GM21619 (cell line): ENCODE measurements at regions not wholly inside any gene's neighbourhood (a gene's known extent, or its start where the extent isn't known, plus 50 kb on each side); places are given as distances from the start of the nearest gene placed in this dataset.
A peak's percentile ranks its signal among the peaks of the same experiment; 100 is the strongest.

Source experiments
- ATAC-seq: cut with Tn5 transposase; IDR thresholded peaks from one replicate; pipeline ENCODE4 v1.9.1; 2021; ENCODE audit not compliant: unreplicated experiment

GRCh38 chr5:56522169-56522568, 289.0 kb upstream of the ANKRD55 start:
- ATAC-seq: no peak

DNA sequence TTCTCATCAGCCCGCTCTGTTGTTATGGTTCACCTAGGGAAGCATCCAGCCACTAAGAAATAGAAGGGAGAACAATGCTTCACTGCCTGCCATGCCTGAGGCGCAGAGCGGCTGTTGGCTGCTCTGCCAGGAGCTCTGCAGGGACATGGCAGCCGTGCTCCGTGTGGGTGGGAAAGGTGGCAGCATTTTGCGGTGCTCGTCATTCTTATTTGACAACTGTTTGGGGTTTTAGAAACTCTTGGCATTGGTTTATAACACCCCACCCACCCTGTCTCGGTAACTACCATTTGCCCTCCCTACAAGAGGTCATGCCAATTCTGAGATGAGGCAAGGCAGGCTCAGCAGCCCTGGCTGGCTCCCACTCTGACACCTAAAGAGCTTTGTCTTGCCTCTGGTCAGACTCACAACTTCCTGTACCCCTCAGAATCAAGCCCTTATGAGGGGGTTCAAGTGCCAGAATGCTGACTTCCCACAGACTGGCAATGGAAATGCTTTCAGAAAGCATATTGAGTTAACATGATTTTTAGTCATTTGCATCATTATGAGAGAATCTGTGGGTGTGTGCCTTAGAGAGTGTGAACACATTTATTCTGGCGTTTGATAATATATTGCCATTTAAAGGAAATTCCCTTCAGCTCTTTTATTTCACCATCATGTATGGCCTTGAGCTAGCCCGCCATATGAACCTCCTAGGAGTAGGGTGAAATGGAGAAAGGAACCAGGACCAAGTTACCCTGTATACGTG, 288.0 kb upstream of the ANKRD55 start:
- no peak for ATAC-seq

GRCh38 chr5:56518820-56519219, 285.7 kb upstream of the ANKRD55 start:
- ATAC-seq: no peak

GRCh38 chr5:56517011-56517416, 283.9 kb upstream of the ANKRD55 start:
- ATAC-seq: no peak

GRCh38 chr5:56516441-56516840, 283.3 kb upstream of the ANKRD55 start:
- no peak for ATAC-seq

DNA sequence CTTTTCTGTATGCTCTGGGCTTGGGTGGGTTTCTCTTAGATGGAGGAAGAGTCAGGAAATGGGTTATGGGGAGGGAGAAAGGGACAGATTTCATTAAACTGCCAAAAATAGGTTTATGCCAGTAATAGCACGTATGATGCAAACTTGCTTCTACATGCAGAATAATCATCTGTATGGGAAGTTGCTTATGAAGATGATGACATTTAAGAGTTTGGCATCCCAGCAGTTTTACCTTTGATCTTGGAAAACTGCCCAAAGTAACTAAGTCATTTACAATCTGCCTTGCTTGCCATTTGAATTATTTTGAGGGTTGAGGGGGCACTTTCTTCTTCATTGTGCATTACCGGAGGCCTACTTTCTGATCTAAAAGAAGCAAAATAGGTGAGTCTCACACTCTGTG, 282.9 kb upstream of the ANKRD55 start:
- ATAC-seq: no peak

GRCh38 chr5:56515011-56515410, 281.9 kb upstream of the ANKRD55 start:
- no peak for ATAC-seq

GRCh38 chr5:56514245-56514644, 281.1 kb upstream of the ANKRD55 start:
- ATAC-seq: no peak

- no peak for ATAC-seq
Observed at GRCh38 chr5:56513141-56513540, 280.0 kb upstream of the ANKRD55 start.

GRCh38 chr5:56512313-56512996, 279.3 kb upstream of the ANKRD55 start:
- ATAC-seq: no peak

- ATAC-seq: no peak
Observed at GRCh38 chr5:56511326-56511841, 278.3 kb upstream of the ANKRD55 start.

DNA sequence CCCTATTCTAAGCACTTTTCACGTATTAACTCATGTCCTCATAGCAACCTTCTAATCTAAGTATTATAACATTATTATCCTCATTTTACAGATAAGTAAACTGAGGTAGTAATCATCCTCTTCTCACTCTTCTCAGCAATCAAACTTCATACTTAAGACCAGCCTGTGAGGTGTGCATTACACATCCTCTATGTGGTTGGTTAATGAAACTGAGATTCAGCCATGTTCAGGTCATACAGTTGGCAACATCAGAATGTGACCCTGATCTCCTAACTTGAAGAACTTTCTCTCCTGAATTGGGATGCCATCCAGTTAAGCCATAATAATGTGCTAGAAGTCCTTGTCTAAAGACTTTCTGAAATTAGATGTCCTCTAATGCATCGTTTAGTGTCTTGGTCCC, 275.1 kb upstream of the ANKRD55 start:
- no peak for ATAC-seq

- ATAC-seq: no peak
Observed at GRCh38 chr5:56507351-56507930, 274.3 kb upstream of the ANKRD55 start.

DNA sequence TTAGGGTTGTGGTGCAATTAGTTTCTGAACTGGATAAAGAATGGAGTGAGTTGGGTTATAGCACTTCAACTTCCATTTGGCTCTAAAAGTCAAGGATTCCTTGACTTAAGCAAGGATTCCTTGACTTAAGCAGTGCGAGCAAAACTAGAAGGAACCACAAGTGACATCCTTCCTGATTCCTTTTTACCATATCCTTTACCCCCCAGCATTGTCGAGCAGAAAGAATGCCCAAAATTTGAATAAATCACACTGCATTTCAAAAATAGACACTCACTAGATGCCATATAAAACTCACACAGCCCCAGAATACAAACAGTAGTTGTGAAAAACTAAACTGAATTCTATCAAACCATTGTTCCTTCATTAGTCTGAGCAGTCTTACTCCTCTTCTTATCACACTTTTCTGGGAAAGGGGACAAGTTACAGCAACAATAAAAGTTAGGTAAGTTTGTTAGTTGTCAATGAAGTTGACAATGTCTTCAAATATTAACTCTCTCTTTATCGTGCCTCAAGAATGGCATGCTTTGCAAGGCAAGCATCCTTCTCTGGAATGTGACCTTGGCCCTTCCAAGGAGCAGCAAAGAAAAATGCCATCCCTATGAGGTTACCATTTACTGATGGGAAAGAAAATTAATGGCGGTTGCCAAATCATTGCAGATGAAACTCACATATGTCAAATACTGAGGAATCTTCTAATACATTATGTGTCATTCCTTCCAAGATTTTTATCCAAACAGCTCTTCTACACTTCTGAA, 273.3 kb upstream of the ANKRD55 start:
- ATAC-seq: no peak

GRCh38 chr5:56503929-56504328, 270.8 kb upstream of the ANKRD55 start:
- ATAC-seq: no peak

DNA sequence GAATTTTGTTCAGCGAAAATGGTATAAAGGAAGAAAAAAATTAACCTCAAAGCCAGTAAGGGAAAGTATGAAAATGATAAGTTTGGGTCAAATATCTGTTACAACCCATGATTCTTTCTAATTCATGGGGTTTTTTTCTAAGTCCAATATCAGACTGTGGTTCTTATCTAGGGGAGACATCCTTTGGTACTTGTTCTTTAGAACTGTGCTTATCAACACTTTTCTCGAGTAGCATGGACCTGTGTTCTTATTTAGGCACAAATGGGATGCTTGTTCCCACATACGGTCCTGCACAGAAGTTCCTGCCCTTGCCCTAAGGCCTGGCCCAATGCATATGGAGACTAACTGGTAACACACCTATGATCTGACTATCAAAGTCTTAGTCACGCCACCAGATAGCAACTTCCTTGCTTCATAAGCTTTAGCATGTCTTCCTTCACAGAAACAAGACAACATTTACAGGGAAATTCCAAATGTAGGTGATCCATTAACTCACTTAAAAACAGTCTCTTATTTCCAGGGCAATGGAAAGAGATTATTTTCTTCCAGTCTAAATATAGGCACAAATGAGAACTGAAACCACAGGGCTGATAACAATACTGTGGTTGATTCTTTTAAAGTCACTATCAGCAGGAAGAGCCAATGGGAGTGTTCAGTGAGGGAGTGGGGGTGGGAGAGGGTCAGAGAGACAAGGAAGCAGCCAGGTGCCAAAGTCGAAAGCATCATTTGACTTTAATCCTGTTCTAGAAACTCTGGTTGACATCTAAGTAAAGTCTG, 268.8 kb upstream of the ANKRD55 start:
- peak; percentile 44 for ATAC-seq

GRCh38 chr5:56499901-56500300, 266.8 kb upstream of the ANKRD55 start:
- ATAC-seq: no peak

GRCh38 chr5:56499491-56499890, 266.4 kb upstream of the ANKRD55 start:
- no peak for ATAC-seq

DNA sequence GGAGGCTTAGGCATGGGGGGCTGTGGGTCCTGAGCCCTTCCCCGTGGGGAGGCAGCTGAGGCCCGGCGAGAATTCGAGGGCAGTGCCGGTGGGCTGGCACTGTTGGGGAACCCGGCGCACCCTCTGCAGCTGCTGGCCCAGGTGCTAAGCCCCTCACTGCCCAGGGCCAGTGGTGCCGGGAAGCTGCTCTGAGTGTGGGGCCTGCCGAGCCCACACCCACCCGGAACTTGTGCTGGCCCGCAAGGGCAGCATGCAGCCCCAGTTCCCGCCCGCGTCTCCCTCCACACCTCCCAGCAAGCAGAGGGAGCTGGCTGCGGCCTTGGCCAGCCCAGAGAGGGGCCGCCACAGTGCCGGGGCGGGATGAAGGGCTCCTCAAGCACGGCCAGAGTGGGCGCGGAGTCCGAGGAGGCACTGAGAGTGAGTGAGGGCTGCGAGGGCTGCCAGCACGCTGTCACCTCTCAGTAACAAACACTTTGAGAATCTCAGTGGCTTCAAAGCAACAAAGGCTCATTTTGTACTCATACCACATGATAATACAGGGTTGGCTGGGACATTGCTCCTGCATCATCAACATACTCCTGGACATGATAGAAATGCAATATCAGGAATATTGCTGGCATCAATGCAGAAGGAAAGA, 265.7 kb upstream of the ANKRD55 start:
- no peak for ATAC-seq

GRCh38 chr5:56496581-56497063, 263.5 kb upstream of the ANKRD55 start:
- no peak for ATAC-seq
